Breast epithelium (tissue), 4 donors: ENCODE measurements at regions not wholly inside any gene's neighbourhood (a gene's known extent, or its start where the extent isn't known, plus 50 kb on each side); places are given as distances from the start of the nearest gene placed in this dataset.

Experiments used
- DNase-seq, 2 donors: peaks; one replicate each; pipeline ENCODE4 v3.0.0-alpha.2; 2019; ENCODE audit warnings: low spot score in 2 of 2
- H3K27ac ChIP-seq, 2 donors: fragments of 200-600 bp; sonication (generic) in 1 of 2; one replicate each; pipeline ENCODE4 v1.5.1; 2016 to 2019; ENCODE audit warnings: mild to moderate bottlenecking in 1 of 2
- H3K27me3 ChIP-seq, 2 donors: fragments of 200-600 bp; sonication (generic) in 1 of 2; one replicate each; pipeline versions ENCODE4 v1.5.1 to v1.6.0; 2017 to 2019; ENCODE audit warnings: control low read depth in 1 of 2, mild to moderate bottlenecking in 1 of 2
- H3K36me3 ChIP-seq: fragments of 200-600 bp; one replicate; pipeline ENCODE4 v1.5.1; 2019
- H3K4me1 ChIP-seq, 2 donors: fragments of 200-600 bp; sonication (generic); one replicate each; pipeline ENCODE4 v1.5.1; 2016 to 2019; ENCODE audit warnings: control low read depth in 1 of 2
- H3K4me3 ChIP-seq, 3 donors: fragments of 200-600 bp; sonication (generic); 1 replicate in 2 of 3; 2 replicates in 1 of 3; pipeline ENCODE4 v1.5.1; 2016 to 2019; ENCODE audit warnings: mild to moderate bottlenecking in 3 of 3, moderate library complexity in 2 of 3
- H3K9me3 ChIP-seq, 2 donors: fragments of 200-600 bp; sonication (generic) in 1 of 2; one replicate each; pipeline ENCODE4 v1.5.1; 2016 to 2019; ENCODE audit warnings: control low read depth in 1 of 2
- CTCF ChIP-seq, 3 donors: fragments of 450-650 bp; IDR thresholded peaks; one replicate each; pipeline ENCODE4 v1.5.1; 2016 to 2017; ENCODE audit warnings: antibody characterized with exemption in 3 of 3, mild to moderate bottlenecking in 3 of 3, moderate library complexity in 3 of 3
- POLR2A ChIP-seq: fragments of 450-650 bp; IDR thresholded peaks from one replicate; pipeline ENCODE4 v1.6.1; 2016; ENCODE audit warnings: antibody characterized with exemption, mild to moderate bottlenecking, moderate library complexity
- POLR2AphosphoS5 ChIP-seq, 3 donors: sonication (generic); formaldehyde crosslinking; IDR thresholded peaks; one replicate each; pipeline ENCODE4 v1.6.1; 2017; ENCODE audit warnings: antibody characterized with exemption in 3 of 3
- intact Hi-C: fragments of 100-400 bp; cut with DNase I; formaldehyde crosslinking; loops from one replicate; pipeline ENCODE4 v1.15.1; 2023; ENCODE audit warnings: low total_unique reads

GRCh38 chr18:4581966-4582365, 126.9 kb upstream of the DLGAP1 start:
- Histone ChIP-seq H3K4me1 (no peaks in the 10 kb centered on the region), H3K4me3 (no peak overlapping the region), H3K27ac (no peak overlapping the region), H3K36me3 (no peaks in the 10 kb centered on the region), H3K9me3 (peaks cover 7 to 23% of the 10 kb centered on the region in 2 donors), H3K27me3 (no peaks in the 10 kb centered on the region)
- intact Hi-C loops: no loop called here
- no peak for DNase-seq
- no peak for TF ChIP-seq POLR2A
- no peak for TF ChIP-seq CTCF (IDR thresholded peaks at IDR 0.05)
- TF ChIP-seq POLR2AphosphoS5 (IDR thresholded peaks at IDR 0.05): no peak

- Histone ChIP-seq H3K4me3 (no peak overlapping the region), H3K36me3 (no peaks in the 10 kb centered on the region), H3K9me3 (peaks cover 16 to 46% of the 10 kb centered on the region in 2 donors), H3K4me1 (no peaks in the 10 kb centered on the region), H3K27me3 (no peaks in the 10 kb centered on the region), H3K27ac (no peak overlapping the region)
- no peak for DNase-seq
- TF ChIP-seq CTCF (IDR thresholded peaks at IDR 0.05) (no peak), POLR2AphosphoS5 (IDR thresholded peaks at IDR 0.05) (no peak), POLR2A (no peak)
- intact Hi-C loops: no loop called here
These were observed 123.3 kb upstream of the DLGAP1 start for GRCh38 chr18:4578449-4578848.

GRCh38 chr18:4573735-4574134, 118.6 kb upstream of the DLGAP1 start:
- H3K4me1 ChIP-seq: no peaks in the 10 kb centered on the region
- no peak for DNase-seq
- no peaks in the 10 kb centered on the region for H3K27me3 ChIP-seq
- no peaks in the 10 kb centered on the region for H3K36me3 ChIP-seq
- H3K9me3 ChIP-seq: peaks cover 16 to 50% of the 10 kb centered on the region in 2 donors
- H3K4me3 ChIP-seq: no peak overlapping the region
- no peak overlapping the region for H3K27ac ChIP-seq
- TF ChIP-seq CTCF (IDR thresholded peaks at IDR 0.05) (no peak), POLR2A (no peak), POLR2AphosphoS5 (IDR thresholded peaks at IDR 0.05) (no peak)
- intact Hi-C loops: no loop called here

GRCh38 chr18:4557502-4557901, 102.4 kb upstream of the DLGAP1 start:
- DNase-seq: no peak
- TF ChIP-seq CTCF (IDR thresholded peaks at IDR 0.05) (no peak), POLR2A (no peak), POLR2AphosphoS5 (IDR thresholded peaks at IDR 0.05) (no peak)
- H3K4me3 ChIP-seq: no peak overlapping the region
- peaks cover 0 to 3% of the 10 kb centered on the region in 2 donors for H3K9me3 ChIP-seq
- H3K27me3 ChIP-seq: no peaks in the 10 kb centered on the region
- H3K36me3 ChIP-seq: no peaks in the 10 kb centered on the region
- no peak overlapping the region for H3K27ac ChIP-seq
- H3K4me1 ChIP-seq: no peaks in the 10 kb centered on the region
- intact Hi-C loops: no loop called here

- H3K4me1 ChIP-seq: no peaks in the 10 kb centered on the region
- no peak overlapping the region for H3K27ac ChIP-seq
- intact Hi-C loops: no loop called here
- TF ChIP-seq POLR2A: no peak
- no peaks in the 10 kb centered on the region for H3K27me3 ChIP-seq
- H3K4me3 ChIP-seq: no peak overlapping the region
- no peaks in the 10 kb centered on the region for H3K36me3 ChIP-seq
- H3K9me3 ChIP-seq: no peaks in the 10 kb centered on the region
- no peak for DNase-seq
These were observed 95.9 kb upstream of the DLGAP1 start for GRCh38 chr18:4551001-4551360.
